Activated CD8-positive, alpha-beta T cell treated with anti-CD3 and anti-CD28 coated beads for 36 hours (primary cell): ENCODE measurements at regions not wholly inside any gene's neighbourhood (a gene's known extent, or its start where the extent isn't known, plus 50 kb on each side); places are given as distances from the start of the nearest gene placed in this dataset.

ENCODE experiments used
- ATAC-seq: fragments of 200-7000 bp; cut with Tn5 transposase; one replicate; pipeline ENCODE4 v1.10.0; 2021; ENCODE audit warnings: mild to moderate bottlenecking, moderate library complexity
- CTCF ChIA-PET: fragments of 350-600 bp; sonication (Branson Sonifier 250); formaldehyde crosslinking; loops from one replicate; lab custom pipeline; 2021; ENCODE audit warnings: antibody characterized with exemption; lab: Charles Lee
- POLR2A ChIA-PET: fragments of 350-600 bp; sonication (Branson Sonifier 250); formaldehyde crosslinking; loops from one replicate; lab custom pipeline; 2021; ENCODE audit warnings: antibody characterized with exemption; lab: Charles Lee
- DNase-seq: peaks from one replicate; pipeline ENCODE4 v3.0.0-alpha.2; 2020
- H3K27ac Mint-ChIP-seq: one replicate; pipeline ENCODE4 v1.8.0; 2021; ENCODE audit warnings: mild to moderate bottlenecking, mixed read lengths
- H3K27me3 Mint-ChIP-seq: one replicate; pipeline ENCODE4 v1.8.0; 2021; ENCODE audit warnings: mixed read lengths
- H3K36me3 Mint-ChIP-seq: one replicate; pipeline ENCODE4 v1.8.0; 2021; ENCODE audit warnings: low read depth, mixed read lengths
- H3K4me1 Mint-ChIP-seq: one replicate; pipeline ENCODE4 v1.8.0; 2021; ENCODE audit warnings: low read depth, mixed read lengths
- H3K4me3 Mint-ChIP-seq: one replicate; pipeline ENCODE4 v1.8.0; 2021; ENCODE audit warnings: mild to moderate bottlenecking, moderate library complexity, mixed read lengths
- H3K9me3 Mint-ChIP-seq: one replicate; pipeline ENCODE4 v1.8.0; 2021; ENCODE audit warnings: mixed read lengths
- CTCF ChIP-seq: fragments of 200-600 bp; IDR thresholded peaks from one replicate; pipeline ENCODE4 v1.8.0; 2022; ENCODE audit warnings: antibody characterized with exemption, mild to moderate bottlenecking
- intact Hi-C: fragments of 100-400 bp; cut with micrococcal nuclease; formaldehyde crosslinking; loops from one replicate; pipeline ENCODE4 v1.10.0; 2022

- intact Hi-C loops: no loop called here
- Mint-ChIP-seq H3K36me3 (no peaks in the 10 kb centered on the region), H3K9me3 (peaks cover 16% of the 10 kb centered on the region), H3K27ac (no peak overlapping the region), H3K27me3 (peaks cover 11% of the 10 kb centered on the region), H3K4me1 (no peaks in the 10 kb centered on the region), H3K4me3 (no peak overlapping the region)
- no peak for ATAC-seq
- POLR2A ChIA-PET: no interaction called here
- no peak for DNase-seq
- no peak for TF ChIP-seq CTCF
- CTCF ChIA-PET: no interaction called here
Observed at GRCh38 chr11:70747921-70748320, 349.6 kb downstream of the CTTN start.

GRCh38 chr11:70751142-70751734 lies 352.9 kb downstream of the CTTN start:
- no peak for DNase-seq
- POLR2A ChIA-PET: no interaction called here
- CTCF ChIA-PET: interaction anchor here (1.4 kb wide), 1 partner anchor 281 kb away, joined by 4 read pairs; no protein-coding TSS in a partner anchor
- Mint-ChIP-seq H3K9me3 (peaks cover 16% of the 10 kb centered on the region), H3K36me3 (no peaks in the 10 kb centered on the region), H3K4me1 (no peaks in the 10 kb centered on the region), H3K4me3 (no peak overlapping the region), H3K27ac (no peak overlapping the region), H3K27me3 (peaks cover 9% of the 10 kb centered on the region)
- intact Hi-C loops: no loop called here
- no peak for TF ChIP-seq CTCF
- ATAC-seq: no peak

- DNase-seq (peak; percentile 75), ATAC-seq (peak; percentile 95)
- Mint-ChIP-seq H3K27ac (no peak overlapping the region), H3K36me3 (no peaks in the 10 kb centered on the region), H3K9me3 (peaks cover 8% of the 10 kb centered on the region), H3K4me1 (no peaks in the 10 kb centered on the region), H3K4me3 (no peak overlapping the region), H3K27me3 (peaks cover 7% of the 10 kb centered on the region)
- TF ChIP-seq CTCF: peak; percentile 91
- intact Hi-C loops: loop anchor here (2.0 kb wide), 1 partner anchor 289 kb away; no protein-coding TSS in a partner anchor
- CTCF ChIA-PET: interaction anchor here (0.7 to 2.0 kb wide), 5 partner anchors 30 to 350 kb away, joined by 3 to 13 read pairs (median 3); no protein-coding TSS in a partner anchor
- POLR2A ChIA-PET: no interaction called here
Observed at GRCh38 chr11:70755410-70756158, 357.3 kb downstream of the CTTN start.

GRCh38 chr11:70756341-70756740 lies 358.0 kb downstream of the CTTN start:
- H3K9me3 Mint-ChIP-seq: peaks cover 1% of the 10 kb centered on the region
- intact Hi-C loops: no loop called here
- ATAC-seq (no peak), DNase-seq (no peak)
- ChIA-PET POLR2A (no interaction called here), CTCF (interaction anchor here (0.7 to 2.0 kb wide), 5 partner anchors 31 to 350 kb away, joined by 3 to 13 read pairs (median 3); no protein-coding TSS in a partner anchor)
- peaks cover 7% of the 10 kb centered on the region for H3K27me3 Mint-ChIP-seq
- no peak overlapping the region for H3K4me3 Mint-ChIP-seq
- no peak for TF ChIP-seq CTCF
- H3K27ac Mint-ChIP-seq: no peak overlapping the region
- H3K36me3 Mint-ChIP-seq: no peaks in the 10 kb centered on the region
- H3K4me1 Mint-ChIP-seq: no peaks in the 10 kb centered on the region

GRCh38 chr11:70756756-70757155 lies 358.4 kb downstream of the CTTN start:
- H3K36me3 Mint-ChIP-seq: no peaks in the 10 kb centered on the region
- ATAC-seq (no peak), DNase-seq (no peak)
- H3K4me1 Mint-ChIP-seq: no peaks in the 10 kb centered on the region
- POLR2A ChIA-PET: no interaction called here
- no peak overlapping the region for H3K4me3 Mint-ChIP-seq
- intact Hi-C loops: no loop called here
- CTCF ChIA-PET: interaction anchor here (2.0 kb wide), 1 partner anchor 289 kb away, joined by 13 read pairs; no protein-coding TSS in a partner anchor
- peaks cover 1% of the 10 kb centered on the region for H3K9me3 Mint-ChIP-seq
- peaks cover 7% of the 10 kb centered on the region for H3K27me3 Mint-ChIP-seq
- H3K27ac Mint-ChIP-seq: no peak overlapping the region
- no peak for TF ChIP-seq CTCF
